ENCODE measurements at regions not wholly inside any gene's neighbourhood (a gene's known extent, or its start where the extent isn't known, plus 50 kb on each side); places are given as distances from the start of the nearest gene placed in this dataset.

- no peak overlapping the region for H3K4me3 ChIP-seq (ENCODE audit: control insufficient read depth, low read depth, low read length)
- TF ChIP-seq CTCF (IDR thresholded peaks at IDR 0.05; ENCODE audit: control insufficient read depth, insufficient read depth, low read depth, low read length, missing control alignments): no peak
- no peak for DNase-seq (ENCODE audit: low read depth)
Observed at GRCh38 chr7:41198502-41198901, 504.4 kb downstream of the INHBA start.

DNA sequence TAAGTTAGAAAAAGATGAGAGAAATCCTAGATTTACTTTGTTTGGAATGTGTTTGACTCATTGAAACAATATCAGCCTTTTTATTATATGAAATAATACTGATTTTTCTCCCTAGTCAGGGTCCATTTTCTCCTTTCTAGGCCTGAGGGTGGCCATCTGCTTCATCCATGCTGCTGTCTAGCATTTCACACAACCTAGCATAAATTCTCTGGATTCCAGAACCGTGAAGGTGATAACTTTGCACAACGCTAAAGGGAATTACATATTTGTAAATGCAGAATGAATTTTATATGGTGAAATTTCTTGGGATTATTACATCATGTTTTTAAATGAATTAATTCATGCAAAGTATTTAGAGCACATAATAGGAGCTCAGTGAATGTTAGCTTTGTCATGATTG, 505.1 kb downstream of the INHBA start:
- no peak overlapping the region for H3K4me3 ChIP-seq (ENCODE audit: control insufficient read depth, low read depth, low read length)
- DNase-seq (ENCODE audit: low read depth): no peak
- no peak for TF ChIP-seq CTCF (IDR thresholded peaks at IDR 0.05; ENCODE audit: control insufficient read depth, insufficient read depth, low read depth, low read length, missing control alignments)

- TF ChIP-seq CTCF (IDR thresholded peaks at IDR 0.05; ENCODE audit: control insufficient read depth, insufficient read depth, low read depth, low read length, missing control alignments): no peak
- no peak overlapping the region for H3K4me3 ChIP-seq (ENCODE audit: control insufficient read depth, low read depth, low read length)
- DNase-seq (ENCODE audit: low read depth): no peak
Observed at GRCh38 chr7:41193738-41194282, 509.1 kb downstream of the INHBA start.

GRCh38 chr7:41190581-41190980, 512.3 kb downstream of the INHBA start:
- TF ChIP-seq CTCF (IDR thresholded peaks at IDR 0.05; ENCODE audit: control insufficient read depth, insufficient read depth, low read depth, low read length, missing control alignments): no peak
- no peak overlapping the region for H3K4me3 ChIP-seq (ENCODE audit: control insufficient read depth, low read depth, low read length)
- no peak for DNase-seq (ENCODE audit: low read depth)

GRCh38 chr7:41189866-41190265, 513.0 kb downstream of the INHBA start:
- peak; percentile 78 for DNase-seq (ENCODE audit: low read depth)
- H3K4me3 ChIP-seq (ENCODE audit: control insufficient read depth, low read depth, low read length): no peak overlapping the region
- no peak for TF ChIP-seq CTCF (IDR thresholded peaks at IDR 0.05; ENCODE audit: control insufficient read depth, insufficient read depth, low read depth, low read length, missing control alignments)

DNA sequence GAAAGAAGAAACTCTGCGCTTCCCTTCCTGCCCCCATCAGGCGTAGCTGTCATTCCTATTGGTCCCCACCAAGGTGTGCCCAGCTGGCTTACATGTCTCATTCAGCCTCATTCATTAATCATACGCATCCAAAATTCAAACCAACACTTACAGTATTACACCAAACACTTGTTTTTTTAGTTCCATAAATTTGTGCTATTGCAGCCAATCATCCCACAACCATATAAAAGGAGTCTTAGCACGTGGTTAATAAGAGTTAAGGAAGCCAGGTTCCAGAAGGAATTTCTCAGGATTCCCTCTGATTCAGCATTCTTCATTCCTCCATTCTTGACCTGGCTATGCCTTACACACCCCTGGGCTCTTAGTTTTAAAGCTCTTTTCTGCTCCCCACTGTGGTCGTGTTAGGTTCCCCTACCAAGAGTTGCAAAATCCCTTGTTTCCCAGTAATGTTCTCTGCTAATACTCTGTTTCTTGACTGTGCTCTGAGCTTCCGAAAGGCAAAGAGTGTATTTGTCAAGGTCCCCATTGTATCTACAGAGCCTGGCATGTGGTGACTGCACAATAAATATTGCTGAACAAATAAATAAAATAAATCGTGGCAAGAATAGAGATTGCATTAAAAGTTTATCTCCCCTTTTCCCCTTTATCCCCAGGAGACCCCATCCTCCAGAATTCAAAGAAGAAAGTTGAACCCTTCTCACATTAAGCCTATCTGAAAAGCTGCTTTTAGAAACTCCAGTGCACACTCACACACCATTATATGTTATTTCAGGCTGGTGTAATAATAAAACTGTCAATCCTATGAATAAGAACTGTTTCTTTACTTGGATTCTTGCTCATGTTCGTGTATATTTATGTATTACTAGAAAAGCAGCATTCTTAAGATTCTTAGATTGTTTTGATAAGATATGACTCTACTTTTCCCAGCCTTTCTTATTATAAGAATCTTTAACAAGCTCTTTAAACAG, 514.4 kb downstream of the INHBA start:
- DNase-seq (ENCODE audit: low read depth): peak; percentile 81
- H3K4me3 ChIP-seq (ENCODE audit: control insufficient read depth, low read depth, low read length): no peak overlapping the region
- no peak for TF ChIP-seq CTCF (IDR thresholded peaks at IDR 0.05; ENCODE audit: control insufficient read depth, insufficient read depth, low read depth, low read length, missing control alignments)

All from AG09309 (cell line).